ENCODE measurements at regions not wholly inside any gene's neighbourhood (a gene's known extent, or its start where the extent isn't known, plus 50 kb on each side); places are given as distances from the start of the nearest gene placed in this dataset.

GRCh38 chr9:89991204-89991790, 386.5 kb downstream of the GADD45G start:
- Histone ChIP-seq H3K9me3 (replicated peaks in 1 of 2; ENCODE audit: control insufficient read depth in 1 of 2, insufficient read depth in 1 of 2, low read length in 2 of 2) (no peaks in the 10 kb centered on the region), H3K79me2 (ENCODE audit: insufficient read depth, low read length) (no peaks in the 10 kb centered on the region), H3K27ac (ENCODE audit: low read depth in 1 of 2, low read length in 2 of 2) (no peak overlapping the region), H3K4me3 (replicated peaks in 1 of 3; ENCODE audit: low read depth in 2 of 3, low read length in 3 of 3) (no peak overlapping the region), H3K27me3 (ENCODE audit: control insufficient read depth in 2 of 2, insufficient read depth in 2 of 2, low read length in 2 of 2) (no peaks in the 10 kb centered on the region), H4K20me1 (ENCODE audit: insufficient read depth, low read length) (no peaks in the 10 kb centered on the region), H3K36me3 (replicated peaks in 1 of 2; ENCODE audit: control insufficient read depth in 1 of 2, insufficient read depth in 2 of 2, low read length in 2 of 2) (no peaks in the 10 kb centered on the region), H2AFZ (ENCODE audit: insufficient read depth, low read depth, low read length, poor library complexity, severe bottlenecking) (no peak overlapping the region), H3K4me1 (ENCODE audit: control insufficient read depth in 1 of 2, insufficient read depth in 2 of 2, low read length in 2 of 2) (peaks cover 73 to 83% of the 10 kb centered on the region in 2 donors), H3K4me2 (replicated peaks; ENCODE audit: extremely low read depth, low read length, poor library complexity, severe bottlenecking) (no peak overlapping the region), H3K9ac (ENCODE audit: insufficient read depth, low read length, poor library complexity, severe bottlenecking) (no peak overlapping the region)
- no peak for DNase-seq
- peak overlapping the region in 1 of 7 donors; percentile 2 for H3K27ac Mint-ChIP-seq
- no peaks in the 10 kb centered on the region for H3K27me3 Mint-ChIP-seq (ENCODE audit: low read depth in 3 of 3)
- intact Hi-C loops (cut with micrococcal nuclease) = no loop called here
- H3K36me3 Mint-ChIP-seq = peaks cover 0 to 2% of the 10 kb centered on the region in 2 donors
- no peak overlapping the region for H3K4me3 Mint-ChIP-seq
- TF ChIP-seq, protein P1, sequence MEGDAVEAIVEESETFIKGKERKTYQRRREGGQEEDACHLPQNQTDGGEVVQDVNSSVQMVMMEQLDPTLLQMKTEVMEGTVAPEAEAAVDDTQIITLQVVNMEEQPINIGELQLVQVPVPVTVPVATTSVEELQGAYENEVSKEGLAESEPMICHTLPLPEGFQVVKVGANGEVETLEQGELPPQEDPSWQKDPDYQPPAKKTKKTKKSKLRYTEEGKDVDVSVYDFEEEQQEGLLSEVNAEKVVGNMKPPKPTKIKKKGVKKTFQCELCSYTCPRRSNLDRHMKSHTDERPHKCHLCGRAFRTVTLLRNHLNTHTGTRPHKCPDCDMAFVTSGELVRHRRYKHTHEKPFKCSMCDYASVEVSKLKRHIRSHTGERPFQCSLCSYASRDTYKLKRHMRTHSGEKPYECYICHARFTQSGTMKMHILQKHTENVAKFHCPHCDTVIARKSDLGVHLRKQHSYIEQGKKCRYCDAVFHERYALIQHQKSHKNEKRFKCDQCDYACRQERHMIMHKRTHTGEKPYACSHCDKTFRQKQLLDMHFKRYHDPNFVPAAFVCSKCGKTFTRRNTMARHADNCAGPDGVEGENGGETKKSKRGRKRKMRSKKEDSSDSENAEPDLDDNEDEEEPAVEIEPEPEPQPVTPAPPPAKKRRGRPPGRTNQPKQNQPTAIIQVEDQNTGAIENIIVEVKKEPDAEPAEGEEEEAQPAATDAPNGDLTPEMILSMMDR (IDR thresholded peaks at IDR 0.05) = no peak
- peaks cover 0 to 5% (median 1%) of the 10 kb centered on the region in 7 donors for H3K9me3 Mint-ChIP-seq
- WGBS (ENCODE audit: insufficient coverage) = 91% methylated on average over 5 of the region's 7 CpGs
- peaks cover 29% of the 10 kb centered on the region for H3K4me1 Mint-ChIP-seq

- TF ChIP-seq, protein P1 (IDR thresholded peaks at IDR 0.05) = no peak
- Histone ChIP-seq H3K4me1 (ENCODE audit: control insufficient read depth in 1 of 2, insufficient read depth in 2 of 2, low read length in 2 of 2) (peaks cover 79 to 92% of the 10 kb centered on the region in 2 donors), H3K9ac (ENCODE audit: insufficient read depth, low read length, poor library complexity, severe bottlenecking) (no peak overlapping the region), H3K27me3 (ENCODE audit: control insufficient read depth in 2 of 2, insufficient read depth in 2 of 2, low read length in 2 of 2) (no peaks in the 10 kb centered on the region), H3K4me3 (replicated peaks in 1 of 3; ENCODE audit: low read depth in 2 of 3, low read length in 3 of 3) (peak overlapping the region in 1 of 3 experiments; percentile 5), H3K4me2 (replicated peaks; ENCODE audit: extremely low read depth, low read length, poor library complexity, severe bottlenecking) (no peak overlapping the region), H3K9me3 (replicated peaks in 1 of 2; ENCODE audit: control insufficient read depth in 1 of 2, insufficient read depth in 1 of 2, low read length in 2 of 2) (no peaks in the 10 kb centered on the region), H2AFZ (ENCODE audit: insufficient read depth, low read depth, low read length, poor library complexity, severe bottlenecking) (peak overlapping the region; percentile 34), H3K36me3 (replicated peaks in 1 of 2; ENCODE audit: control insufficient read depth in 1 of 2, insufficient read depth in 2 of 2, low read length in 2 of 2) (no peaks in the 10 kb centered on the region), H4K20me1 (ENCODE audit: insufficient read depth, low read length) (no peaks in the 10 kb centered on the region), H3K27ac (ENCODE audit: low read depth in 1 of 2, low read length in 2 of 2) (peak overlapping the region; percentile 13 to 86), H3K79me2 (ENCODE audit: insufficient read depth, low read length) (no peaks in the 10 kb centered on the region)
- WGBS (ENCODE audit: insufficient coverage) = 82% methylated on average over 11 of the region's 16 CpGs
- Mint-ChIP-seq H3K36me3 (no peaks in the 10 kb centered on the region), H3K27ac (peak overlapping the region in 4 of 7 donors; percentile 9 to 66 (median 36)), H3K4me1 (peaks cover 29% of the 10 kb centered on the region), H3K4me3 (no peak overlapping the region), H3K9me3 (peaks cover 0 to 7% (median 1%) of the 10 kb centered on the region in 7 donors), H3K27me3 (ENCODE audit: low read depth in 3 of 3) (peaks cover 0 to 3% (median 0%) of the 10 kb centered on the region in 3 donors)
- intact Hi-C loops (cut with micrococcal nuclease) = no loop called here
- DNase-seq = no peak
Measured at GRCh38 chr9:89992326-89993198, 387.8 kb downstream of the GADD45G start.
